SIG-M5 (cell line): ENCODE measurements at regions not wholly inside any gene's neighbourhood (a gene's known extent, or its start where the extent isn't known, plus 50 kb on each side); places are given as distances from the start of the nearest gene placed in this dataset.

Source experiments
- DNase-seq: peaks from one replicate; lab custom pipeline; 2025; lab: John Stamatoyannopoulos, UW

DNA sequence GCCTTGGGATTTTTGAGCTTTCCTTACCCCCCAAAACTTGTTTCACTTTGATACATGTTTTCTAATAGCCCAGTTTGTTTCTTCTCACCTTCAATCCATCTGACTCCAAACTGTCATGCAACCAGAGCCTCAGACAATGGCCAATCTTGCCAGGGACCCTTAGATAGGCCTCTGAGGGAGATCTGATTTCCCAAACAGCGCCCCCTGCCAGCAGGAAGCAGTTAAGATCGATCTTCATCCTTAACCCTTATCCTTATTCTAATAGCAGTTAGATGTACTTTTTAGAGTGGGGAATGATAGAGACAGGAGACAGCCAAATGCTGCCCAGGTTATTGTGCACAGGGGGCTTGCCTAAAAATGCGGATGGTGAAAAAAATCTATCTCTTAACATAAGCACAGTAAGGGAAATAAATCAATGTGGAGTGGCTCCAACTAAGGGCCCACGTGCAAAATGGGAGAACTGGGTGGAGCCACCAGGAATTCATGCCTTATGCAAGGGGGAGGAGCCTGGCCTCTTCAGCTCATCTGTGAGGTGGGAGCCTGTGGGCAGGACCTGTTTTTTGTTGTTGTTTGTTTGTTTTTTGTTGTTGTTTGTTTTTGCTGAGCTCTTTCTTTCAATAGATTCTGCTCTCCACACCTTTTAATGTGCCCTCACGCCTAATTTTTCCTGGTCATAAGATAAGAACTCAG lies 833.6 kb upstream of the AGA start:
- DNase-seq = no peak

DNA sequence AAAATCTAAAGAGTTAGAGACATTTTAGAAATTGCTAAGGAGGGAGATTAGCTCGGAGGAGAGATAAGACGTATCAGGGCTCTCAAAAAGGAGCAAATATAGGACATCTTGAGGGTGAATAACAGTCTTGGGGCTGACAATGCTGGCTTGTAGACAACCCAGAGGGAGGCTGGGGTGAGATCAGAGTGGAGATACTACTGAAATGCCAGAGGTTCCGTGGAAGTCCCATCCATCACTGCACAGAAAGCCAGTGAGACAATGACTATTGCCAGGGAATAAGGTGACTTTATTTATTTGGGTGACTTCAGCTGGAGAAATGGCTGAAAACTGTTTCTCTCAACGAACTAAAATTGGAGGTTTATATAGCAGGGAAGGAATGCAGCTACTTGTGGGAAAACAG lies 838.1 kb upstream of the AGA start:
- DNase-seq = no peak

DNA sequence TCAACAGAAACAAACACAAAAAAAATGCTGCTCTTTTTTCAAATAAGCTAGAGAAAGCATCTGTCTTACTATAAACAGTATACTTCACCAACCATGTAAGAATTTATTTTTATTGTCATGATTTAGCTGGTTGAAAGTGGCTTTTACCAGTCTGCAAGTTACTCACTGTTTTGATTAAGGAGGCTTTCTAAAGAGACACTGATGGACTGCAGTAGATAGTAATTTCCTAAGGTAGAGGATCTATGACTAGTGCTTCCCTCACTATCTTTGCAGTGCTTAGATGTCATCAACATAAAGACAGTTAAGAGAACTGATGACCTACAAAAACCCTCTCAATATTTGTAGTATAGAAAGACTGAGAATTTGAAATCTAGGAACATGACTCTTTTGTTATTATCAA lies 846.2 kb upstream of the AGA start:
- no peak for DNase-seq

DNA sequence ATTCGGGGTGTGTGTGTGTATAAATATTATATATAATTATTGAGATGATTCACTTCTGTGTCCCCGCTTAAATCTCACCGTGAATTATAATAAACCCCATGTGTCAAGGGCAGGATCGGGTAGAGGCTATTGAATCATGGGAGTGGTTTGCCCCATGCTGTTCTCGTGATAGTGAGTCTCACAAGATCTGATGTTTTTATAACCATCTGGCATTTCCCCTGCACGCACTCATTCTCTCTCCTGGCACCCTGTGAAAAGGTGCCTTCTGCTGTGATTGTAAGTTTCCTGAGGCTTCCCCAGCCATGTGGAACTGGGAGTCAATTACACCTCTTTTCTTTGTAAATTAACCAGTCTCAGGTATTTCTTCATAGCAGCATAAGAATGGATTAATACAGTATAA lies 851.4 kb upstream of the AGA start:
- DNase-seq = no peak

DNA sequence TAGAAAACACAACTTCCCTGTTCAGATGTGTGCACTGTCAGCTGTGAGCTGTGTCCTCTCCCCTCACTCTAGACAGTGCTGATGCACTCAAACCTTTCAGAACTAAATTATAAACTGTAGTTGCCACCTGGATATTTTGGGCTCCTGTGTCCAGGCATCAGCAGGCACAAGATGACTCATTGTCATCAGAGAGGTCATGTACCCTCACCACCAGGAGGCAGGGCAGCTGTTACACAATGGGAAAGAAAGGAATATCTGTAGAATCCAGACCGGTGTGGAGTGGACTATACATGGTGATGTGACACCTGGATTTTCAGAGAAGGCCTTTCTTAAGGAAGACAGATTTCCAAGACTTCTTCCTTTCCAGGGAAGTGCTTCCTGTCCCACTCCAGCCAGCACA lies 854.4 kb upstream of the AGA start:
- no peak for DNase-seq

DNA sequence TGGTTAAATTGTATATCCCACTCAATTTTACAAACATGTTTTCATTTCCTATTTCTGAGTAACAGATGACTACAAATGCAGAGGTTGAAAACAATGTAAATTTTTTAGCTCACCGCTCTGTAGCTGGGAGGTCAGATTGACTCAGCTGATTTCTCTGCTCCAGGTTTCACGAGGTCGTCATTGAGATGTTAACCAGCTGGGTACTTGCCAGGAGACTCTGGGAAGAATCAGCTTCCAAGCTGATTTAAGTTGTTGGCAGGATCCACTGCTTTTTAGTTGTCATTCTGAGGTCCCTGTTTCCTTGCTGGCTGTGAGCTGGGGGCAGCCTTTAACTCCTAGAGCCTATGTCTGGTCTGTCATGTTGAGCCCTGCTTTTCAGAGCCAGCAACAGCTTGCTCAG lies 864.3 kb upstream of the AGA start:
- DNase-seq = no peak

DNA sequence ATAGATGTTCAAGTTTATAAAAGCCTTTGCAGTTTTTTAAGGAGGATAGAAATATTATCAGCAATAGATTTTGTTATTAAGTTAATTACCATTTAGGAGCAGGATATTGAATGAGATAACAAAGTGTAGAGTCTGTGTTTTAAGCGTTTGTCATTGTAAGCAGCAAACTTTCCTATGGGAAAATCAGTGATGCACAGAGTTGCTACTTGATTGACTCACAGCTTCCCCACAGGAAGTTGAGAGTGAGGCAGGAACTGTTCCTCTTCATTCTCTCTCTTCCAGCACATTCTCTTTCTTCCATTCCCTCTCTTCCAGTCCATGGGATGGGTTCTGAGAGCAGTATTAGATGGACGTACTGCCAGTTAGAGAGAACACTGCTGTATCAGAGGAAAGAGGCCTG lies 867.7 kb upstream of the AGA start:
- DNase-seq = no peak

DNA sequence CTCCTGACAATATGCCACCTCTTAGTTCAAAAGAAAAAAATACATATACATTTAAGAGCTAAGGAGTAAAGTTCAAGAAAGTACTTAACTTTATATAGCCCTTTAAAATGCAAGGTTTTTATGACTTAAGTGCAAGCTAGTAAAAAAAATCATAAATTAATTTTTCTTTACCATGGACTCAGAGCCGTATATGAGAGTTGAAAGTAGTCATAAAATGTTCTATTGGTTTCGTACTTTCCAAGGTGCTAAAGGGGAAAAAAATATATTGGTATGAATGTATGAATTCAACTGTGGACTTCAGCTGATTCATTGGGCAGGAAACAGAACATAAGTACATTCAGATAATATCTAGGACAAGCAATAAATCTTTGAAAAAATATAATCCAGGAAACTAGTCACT lies 869.8 kb upstream of the AGA start:
- DNase-seq = no peak

DNA sequence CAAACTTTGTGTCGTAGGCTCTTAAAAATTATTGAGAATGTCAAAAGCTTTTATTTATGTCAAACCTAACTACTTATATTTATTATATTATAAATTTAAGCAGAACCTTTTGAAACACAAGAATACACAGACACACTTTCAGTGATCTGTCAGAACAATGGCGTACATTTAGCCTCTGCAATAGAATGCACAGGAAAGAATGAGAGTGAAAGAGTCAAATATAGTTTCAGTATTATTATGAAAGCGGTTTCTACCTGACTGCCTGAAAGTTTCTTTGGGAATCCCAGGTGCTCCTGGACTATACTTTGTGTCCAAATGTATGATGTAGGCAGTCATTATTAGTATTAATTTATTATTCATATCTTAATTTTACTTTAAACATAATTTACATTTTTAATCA lies 872.0 kb upstream of the AGA start:
- DNase-seq = no peak

DNA sequence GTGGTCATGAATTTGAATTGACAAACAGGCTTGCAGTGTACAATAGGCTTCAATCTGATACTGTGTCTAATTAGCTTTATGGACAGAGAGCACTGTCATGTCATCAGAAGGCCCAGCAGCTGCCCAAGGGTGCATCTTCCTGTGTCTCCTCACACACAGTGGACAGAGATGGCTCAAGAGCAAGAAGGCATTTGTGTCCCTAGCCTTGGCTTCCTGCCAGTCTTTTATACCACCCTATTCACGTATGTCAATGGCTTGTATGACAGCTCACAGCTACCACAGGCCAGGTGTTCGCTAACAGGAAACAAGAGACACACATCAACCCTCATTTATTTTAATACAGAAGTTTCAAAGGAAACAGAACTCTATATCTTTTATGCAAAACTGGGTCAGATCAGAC lies 874.0 kb upstream of the AGA start:
- DNase-seq = no peak

DNA sequence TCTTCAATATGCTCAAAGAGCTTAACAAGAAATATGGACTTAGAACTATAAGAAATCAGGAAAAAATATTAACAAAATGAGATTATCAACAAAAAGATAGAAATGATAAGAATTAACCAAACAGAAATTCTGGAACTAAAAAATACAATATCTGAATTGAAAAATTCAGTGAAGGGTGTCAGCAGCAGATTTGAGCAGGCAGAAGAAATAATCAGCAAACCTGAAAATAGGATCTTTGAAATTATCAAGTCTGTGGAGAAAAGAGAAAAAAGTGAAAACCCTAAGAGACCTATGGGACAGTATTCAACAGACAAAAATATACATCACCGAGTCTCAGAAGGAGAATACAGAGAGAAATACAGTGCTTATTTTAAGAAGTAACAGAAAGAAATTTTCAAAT lies 877.8 kb upstream of the AGA start:
- DNase-seq = no peak

DNA sequence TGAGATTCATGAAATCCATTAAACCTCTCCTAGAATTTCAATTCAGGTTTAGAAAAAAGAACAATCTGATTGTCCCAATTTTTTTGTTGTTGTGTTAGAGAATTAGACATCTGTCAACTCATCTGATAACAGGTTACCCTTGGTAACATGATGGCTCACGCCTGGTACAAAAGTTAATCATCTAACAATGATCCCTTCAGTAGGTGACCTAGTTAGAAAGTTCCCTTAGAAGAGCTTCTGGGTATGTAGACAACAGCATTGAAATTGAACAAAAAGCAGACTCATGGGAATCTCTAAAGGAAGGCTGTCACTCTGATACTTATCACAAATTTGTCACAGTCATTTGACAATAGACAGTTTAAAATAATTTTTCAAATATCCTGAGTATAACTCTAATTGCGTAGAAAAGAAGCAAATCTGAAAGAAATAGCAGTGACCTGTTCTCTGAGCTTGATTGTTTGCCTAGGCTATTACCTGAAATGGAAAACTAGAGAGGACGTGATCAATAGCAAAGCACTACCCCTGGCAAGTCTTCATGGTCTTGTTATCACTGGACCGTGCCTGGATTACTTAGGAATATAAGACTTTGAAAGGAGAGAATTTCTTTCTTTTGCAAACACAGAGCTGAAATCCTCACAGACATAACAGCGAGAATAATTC lies 880.4 kb upstream of the AGA start:
- no peak for DNase-seq

DNA sequence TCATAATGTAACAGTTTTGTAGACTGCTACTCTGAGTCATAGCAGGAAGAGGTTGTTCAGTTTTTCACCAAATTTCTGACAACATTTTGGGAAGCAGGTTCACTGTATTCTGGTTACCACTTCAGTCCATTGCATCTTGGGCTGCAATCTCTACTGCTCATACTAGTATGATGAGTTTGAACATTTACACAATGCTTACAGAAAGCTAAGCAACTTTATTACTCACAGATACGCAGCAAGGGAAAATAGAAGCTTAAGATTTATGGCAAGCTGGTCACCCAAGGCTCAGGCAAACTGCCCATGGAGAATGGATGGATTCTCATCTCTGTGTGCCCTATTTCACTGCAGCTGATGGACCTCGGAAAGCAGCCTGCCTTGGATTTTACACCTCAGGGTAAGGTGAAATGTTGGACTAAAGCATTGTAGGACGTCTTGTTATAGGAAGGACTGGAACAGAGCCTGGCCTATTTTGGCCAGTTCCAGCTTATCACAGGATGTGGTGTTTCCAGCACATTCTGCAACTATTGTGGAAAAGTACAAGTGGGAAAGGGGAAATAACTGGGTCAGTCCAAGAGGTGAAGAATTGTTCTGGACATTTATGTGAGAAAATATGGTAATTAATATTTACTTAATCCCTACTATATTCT lies 887.1 kb upstream of the AGA start:
- no peak for DNase-seq

DNA sequence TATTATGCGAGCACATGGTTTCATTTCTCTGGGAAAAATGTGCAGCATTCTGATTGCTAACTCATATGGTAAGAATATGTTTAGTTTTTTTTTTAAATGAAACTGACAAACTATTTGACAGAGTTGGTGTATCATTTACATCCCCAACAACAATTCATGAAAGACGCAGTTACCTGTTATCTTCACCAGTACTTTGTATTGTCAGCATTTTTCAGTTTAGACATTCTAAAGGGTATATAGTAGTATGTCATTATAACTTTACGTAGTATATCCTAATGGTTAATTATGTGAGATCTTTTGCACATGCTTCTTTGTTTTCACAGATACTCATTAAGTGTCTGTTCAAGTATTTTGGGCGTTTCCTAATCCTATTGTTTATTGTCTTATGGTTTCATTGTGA lies 891.1 kb upstream of the AGA start:
- no peak for DNase-seq

DNA sequence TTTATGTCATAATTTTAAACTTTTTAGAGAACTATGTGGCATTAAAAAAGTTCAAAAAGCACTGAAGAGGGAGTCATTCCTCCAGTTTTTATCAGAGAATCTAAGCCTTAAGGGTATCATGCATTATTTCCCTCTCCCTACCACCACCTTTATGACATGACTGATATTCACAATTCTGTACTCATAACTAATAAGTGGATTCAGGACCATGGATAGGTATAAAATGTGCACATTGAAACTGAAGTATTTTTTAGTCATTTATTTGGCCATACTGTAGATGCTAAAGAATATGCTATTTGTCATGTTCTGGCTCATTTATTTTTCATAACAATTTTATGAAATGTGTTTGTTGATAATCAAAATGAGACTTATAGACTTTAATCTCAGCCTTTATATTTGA lies 897.5 kb upstream of the AGA start:
- DNase-seq = no peak

DNA sequence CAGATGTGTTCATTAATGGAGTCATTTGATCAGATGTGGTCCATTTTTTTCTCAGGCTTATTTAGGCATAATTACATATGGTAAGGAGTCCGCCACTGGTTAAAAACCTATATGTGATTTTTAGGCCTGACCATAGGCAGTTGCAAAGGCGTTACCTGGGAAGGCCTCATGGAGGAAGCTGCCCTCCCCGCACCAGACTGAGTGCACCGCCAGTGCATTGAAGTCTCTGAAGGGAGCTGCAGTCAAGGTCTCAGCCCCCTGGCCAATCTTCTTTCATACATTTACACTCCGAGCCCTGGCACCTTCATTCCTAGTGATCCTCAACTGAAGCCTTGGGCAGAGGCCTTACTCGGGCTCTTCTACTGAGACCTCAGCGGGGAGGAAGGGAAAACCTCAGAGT lies 898.2 kb upstream of the AGA start:
- DNase-seq = no peak

DNA sequence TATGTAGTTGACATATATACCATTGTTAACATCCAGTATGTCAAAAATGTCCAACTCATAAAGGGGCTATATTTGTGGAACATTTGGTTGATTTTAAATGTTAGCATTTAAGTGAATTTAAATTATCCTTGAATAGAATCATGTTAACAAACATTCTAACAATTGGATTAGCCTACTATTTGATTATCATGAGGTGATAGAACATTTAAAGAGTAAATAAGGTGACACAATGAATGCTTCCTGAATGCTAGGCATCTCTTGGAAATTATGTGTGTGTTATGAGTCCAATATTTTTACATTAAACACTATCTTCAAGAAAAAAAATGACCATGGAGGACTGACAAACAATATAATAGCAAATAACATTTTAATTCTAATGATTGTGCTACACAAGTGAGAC lies 901.9 kb upstream of the AGA start:
- DNase-seq = no peak

DNA sequence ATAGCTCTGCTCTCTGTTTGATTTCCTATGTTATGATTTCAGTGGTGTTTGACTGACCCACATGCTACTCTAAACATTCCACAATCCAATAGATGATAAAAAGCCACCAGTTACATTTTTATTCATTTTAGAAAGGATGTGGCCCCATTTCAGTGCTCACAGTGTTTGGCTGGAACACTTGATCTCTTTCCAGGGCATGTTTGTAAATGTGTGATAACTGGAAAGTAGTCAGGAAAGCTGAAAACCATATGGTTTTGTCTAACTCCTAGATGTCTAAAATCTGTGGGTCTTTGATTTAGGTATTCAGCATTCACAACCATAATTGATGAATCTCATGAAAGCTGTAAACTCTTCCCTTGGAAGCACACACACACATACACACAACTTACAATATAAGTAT lies 904.9 kb upstream of the AGA start:
- DNase-seq = no peak

DNA sequence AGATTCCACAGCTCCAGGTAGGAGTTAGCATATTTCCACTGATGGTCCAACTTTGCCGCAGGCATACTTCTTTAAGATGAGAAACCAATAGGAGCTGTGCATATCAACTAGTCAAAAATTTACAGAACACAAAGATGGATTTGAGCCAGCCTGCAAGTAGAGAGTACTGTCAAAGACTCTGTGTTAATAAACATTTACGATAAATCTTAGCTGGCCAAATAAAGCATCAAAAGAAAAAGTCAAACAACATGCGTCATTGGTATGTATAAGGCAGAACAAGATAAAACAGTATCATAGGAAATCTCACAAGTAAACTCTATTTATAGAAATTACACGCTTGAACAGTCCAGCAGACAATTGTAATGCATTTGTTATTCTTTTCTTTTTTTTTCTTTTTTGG lies 907.4 kb upstream of the AGA start:
- no peak for DNase-seq

DNA sequence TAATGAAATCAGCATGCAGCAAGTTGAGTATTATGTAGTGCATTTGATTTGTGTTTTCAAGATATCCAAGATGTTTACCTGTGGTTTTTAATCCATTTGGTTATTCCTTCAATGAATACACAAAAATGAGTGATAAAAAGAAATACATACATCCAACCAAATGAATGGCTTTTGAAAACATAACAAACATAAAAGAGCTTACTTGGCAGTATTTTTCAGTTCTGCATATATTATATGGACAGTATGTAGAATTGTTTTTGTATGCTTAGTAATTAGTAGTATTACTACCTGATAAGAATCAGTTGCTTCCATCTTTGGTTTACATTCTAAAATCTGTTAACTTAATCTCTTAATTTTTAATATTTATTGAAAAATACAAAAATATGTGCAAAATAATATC lies 908.9 kb upstream of the AGA start:
- no peak for DNase-seq

DNA sequence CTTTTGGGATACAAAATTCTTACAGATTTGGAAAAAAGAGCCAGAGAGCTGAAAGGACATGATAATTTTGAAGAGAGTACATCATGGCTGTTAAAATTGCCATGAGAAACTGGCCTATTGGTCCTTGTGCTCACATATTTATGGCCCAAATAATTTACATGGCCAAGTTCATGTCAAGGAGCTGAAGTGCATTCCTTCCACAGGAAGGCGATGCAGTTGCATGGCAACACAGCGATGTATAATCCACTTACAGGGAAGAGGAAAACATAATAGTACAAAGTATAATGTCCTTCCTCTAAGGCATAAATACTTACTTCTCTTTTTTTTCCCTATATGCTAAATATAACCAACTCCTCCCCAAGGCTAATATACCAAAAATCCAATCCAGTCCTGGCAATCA lies 914.5 kb upstream of the AGA start:
- DNase-seq = no peak

DNA sequence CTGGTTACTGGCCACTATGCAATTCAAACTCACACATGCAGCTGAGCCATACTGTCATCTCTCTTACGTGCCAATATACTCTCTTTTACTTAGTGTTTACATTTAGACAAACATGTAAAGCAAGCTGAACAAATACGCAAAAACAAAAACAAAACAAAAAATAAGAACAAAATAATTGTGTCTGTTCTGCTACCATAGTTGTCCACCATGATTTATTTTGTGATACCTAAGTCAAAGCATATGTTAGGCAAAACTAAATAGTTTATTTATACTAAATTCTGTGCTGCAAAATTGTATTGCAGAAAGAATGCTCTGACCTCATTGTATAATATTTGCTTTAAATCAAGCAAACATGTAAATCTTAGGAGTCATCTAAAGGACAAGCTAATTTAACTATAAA lies 943.2 kb upstream of the AGA start:
- DNase-seq = no peak

DNA sequence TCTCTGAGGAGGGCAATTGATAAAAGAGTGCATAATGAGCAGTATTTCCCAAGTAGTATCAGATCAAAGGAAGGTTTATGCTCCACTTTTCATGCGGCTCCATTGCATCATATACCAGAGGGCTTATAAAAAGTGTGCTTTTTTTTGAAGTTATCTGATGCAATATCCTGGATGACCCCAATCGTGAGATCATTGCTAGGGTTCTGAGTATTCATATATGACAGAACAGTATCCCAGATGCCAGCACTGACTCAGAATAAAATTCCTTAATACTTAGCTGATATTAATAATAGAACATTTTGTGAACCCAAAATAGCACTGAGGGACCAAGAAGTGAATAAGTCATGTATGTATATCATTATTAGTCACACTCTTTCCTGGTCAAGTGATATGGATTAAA lies 945.5 kb upstream of the AGA start:
- no peak for DNase-seq

DNA sequence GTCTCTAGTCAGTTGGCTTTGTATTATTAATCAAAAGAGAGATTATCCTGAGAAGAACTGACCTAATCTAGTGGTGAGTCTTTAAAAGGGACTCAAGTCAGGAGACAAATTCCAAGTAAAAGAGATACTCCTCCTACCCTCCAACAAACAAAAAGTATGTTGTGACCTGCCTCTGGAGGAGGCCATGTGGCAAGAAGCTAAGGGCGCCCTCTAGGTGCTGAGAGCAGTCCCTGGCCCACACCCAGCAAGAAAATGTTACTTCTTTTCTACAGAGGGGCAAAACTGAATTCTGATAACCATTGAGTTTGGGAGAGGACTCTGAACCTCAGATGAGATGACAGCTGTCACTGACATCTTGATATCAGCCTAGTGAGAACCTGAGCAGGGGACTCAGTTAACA lies 953.6 kb upstream of the AGA start:
- DNase-seq = no peak
